SH-SY5Y (cell line): ENCODE measurements at regions not wholly inside any gene's neighbourhood (a gene's known extent, or its start where the extent isn't known, plus 50 kb on each side); places are given as distances from the start of the nearest gene placed in this dataset.

Experiments used
- GATA2 ChIP-seq: IDR thresholded peaks from 2 replicates; pipeline ENCODE4 v1.6.1; 2011; ENCODE audit warnings: mild to moderate bottlenecking, low read depth, low read length
- GATA3 ChIP-seq: IDR thresholded peaks from 2 replicates; pipeline ENCODE4 v1.6.1; 2011; ENCODE audit warnings: low read depth, mild to moderate bottlenecking, low read length, moderate library complexity

GRCh38 chr13:78867655-78868054 is 208.7 kb upstream of the OBI1 start:
- TF ChIP-seq GATA2 (no peak), GATA3 (no peak)
